Epithelial cell of esophagus (primary cell): ENCODE measurements at regions not wholly inside any gene's neighbourhood (a gene's known extent, or its start where the extent isn't known, plus 50 kb on each side); places are given as distances from the start of the nearest gene placed in this dataset.

Source experiments
- DNase-seq: peaks from one replicate; pipeline ENCODE4 v3.0.0; 2010; ENCODE audit warnings: low read depth
- H3K4me3 ChIP-seq: 2 replicates; pipeline ENCODE4 v1.5.1; 2011; ENCODE audit warnings: mild to moderate bottlenecking, low read length, control low read depth
- TF ChIP-seq, protein P1 (sequence below): IDR thresholded peaks from 2 replicates; pipeline ENCODE4 v1.5.1; 2011; ENCODE audit warnings: low read depth, mild to moderate bottlenecking, low read length, control low read depth, inconsistent platforms; ENCODE audit not compliant: insufficient read depth; ENCODE audit errors: missing control alignments

DNA sequence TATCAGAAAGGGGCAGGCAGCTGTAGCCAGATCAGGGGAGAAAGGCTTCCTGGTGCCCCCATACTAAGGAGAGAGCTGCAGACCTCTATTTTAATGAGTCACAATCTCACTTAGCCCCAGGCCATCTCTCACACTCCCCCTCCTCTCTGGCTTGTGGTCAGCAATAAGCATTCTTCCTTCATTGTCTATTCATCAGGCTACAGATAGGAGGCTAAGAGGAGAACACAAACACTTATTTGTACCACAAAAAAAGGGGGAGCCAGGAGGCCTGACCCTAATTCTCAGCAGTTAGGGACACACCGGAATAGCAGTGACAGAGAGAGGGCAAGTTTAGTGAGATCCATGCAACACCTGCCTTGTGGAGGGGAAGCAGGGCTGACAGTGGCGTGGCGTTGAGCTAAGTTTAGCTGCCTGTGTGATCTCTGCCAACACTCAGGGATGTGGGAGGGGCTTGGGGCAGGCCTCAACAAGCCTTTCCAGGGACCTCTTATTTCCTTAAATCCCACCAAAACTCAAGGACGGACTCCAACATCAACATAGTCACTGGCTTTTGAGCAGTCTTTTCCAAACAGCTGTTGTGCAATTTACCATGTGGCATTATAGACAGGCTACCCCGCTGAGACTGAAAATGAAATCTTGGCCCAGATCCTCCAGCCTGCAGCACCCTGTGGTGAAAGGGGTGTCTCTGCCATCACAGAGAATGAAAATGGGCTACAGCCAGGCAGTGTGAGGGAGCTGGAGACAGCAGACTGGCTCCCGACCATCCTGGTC lies 191.9 kb upstream of the TSC22D2 start:
- no peak overlapping the region for H3K4me3 ChIP-seq
- TF ChIP-seq, protein P1, sequence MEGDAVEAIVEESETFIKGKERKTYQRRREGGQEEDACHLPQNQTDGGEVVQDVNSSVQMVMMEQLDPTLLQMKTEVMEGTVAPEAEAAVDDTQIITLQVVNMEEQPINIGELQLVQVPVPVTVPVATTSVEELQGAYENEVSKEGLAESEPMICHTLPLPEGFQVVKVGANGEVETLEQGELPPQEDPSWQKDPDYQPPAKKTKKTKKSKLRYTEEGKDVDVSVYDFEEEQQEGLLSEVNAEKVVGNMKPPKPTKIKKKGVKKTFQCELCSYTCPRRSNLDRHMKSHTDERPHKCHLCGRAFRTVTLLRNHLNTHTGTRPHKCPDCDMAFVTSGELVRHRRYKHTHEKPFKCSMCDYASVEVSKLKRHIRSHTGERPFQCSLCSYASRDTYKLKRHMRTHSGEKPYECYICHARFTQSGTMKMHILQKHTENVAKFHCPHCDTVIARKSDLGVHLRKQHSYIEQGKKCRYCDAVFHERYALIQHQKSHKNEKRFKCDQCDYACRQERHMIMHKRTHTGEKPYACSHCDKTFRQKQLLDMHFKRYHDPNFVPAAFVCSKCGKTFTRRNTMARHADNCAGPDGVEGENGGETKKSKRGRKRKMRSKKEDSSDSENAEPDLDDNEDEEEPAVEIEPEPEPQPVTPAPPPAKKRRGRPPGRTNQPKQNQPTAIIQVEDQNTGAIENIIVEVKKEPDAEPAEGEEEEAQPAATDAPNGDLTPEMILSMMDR, result peak; percentile 12
- DNase-seq, result peak; percentile 49

DNA sequence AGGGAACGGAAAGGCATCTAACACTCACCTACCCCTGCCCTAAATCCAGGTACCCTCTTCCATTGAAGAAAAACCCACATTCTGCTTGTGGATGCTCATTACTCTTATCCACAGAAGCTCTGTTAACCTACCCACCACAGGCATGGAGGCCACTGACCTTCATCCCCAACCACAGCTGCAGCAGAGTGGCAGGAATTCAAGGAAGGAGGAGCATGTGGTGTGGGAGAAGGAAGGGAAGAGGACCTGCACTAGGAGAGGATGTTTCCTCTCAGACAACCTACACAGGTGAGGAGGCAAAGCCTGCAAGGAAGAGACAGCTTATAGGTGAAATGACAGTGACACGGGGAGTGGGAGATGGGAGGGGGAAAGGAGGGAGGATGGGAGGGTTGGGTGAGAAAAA lies 192.5 kb upstream of the TSC22D2 start:
- no peak overlapping the region for H3K4me3 ChIP-seq
- TF ChIP-seq, protein P1, result no peak
- no peak for DNase-seq

DNA sequence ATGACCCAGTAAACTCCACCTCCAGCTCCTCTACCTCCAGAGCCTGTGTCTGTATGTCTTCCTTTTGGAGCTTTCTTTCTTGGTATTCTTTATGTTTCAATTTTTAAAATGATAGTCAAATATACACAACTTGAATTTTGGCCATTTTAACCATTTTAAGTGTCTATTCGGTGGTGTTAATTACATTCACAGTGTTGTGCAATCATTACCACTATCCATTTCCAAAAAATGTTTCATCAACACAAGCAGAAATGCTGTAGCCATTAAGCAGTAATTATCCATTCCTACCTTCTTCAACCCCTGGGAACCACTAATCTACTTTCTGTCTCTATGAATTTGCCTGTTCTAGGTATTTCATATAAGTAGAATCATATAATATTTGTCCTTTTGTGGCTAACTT lies 194.5 kb upstream of the TSC22D2 start:
- DNase-seq, result no peak
- no peak overlapping the region for H3K4me3 ChIP-seq
- TF ChIP-seq, protein P1, result no peak

DNA sequence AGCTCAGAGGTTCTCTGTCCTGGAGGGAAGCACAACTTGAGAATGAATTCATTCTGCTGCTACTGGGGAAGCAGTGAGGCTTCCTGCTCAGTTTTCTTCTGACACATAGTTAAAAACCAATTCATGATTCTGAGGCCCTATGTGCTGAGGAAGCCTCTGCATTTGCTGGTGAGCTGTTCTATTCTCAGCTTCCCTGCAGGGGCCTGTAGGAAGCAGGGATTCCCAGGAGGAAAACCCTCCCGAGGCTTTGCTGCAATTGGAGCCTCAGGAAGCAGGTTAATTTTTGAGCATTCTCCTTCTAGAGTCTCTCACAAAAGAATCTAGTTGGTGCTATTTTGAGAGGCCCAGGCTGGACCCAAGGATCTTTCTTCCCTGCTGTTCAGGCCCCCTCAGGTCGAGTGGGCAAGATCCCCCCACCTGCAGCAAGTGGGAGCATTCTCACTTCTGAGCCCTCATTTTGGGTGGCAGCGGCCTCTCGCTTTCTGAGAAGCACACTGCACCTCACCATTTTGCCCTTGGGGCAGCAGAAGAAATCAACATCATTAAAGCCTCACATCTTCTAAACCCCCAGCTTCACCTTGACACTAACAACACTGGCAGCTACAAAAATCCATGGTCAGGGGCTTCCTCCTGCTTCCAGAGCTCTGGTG lies 197.5 kb upstream of the TSC22D2 start:
- TF ChIP-seq, protein P1, result no peak
- no peak overlapping the region for H3K4me3 ChIP-seq
- no peak for DNase-seq

DNA sequence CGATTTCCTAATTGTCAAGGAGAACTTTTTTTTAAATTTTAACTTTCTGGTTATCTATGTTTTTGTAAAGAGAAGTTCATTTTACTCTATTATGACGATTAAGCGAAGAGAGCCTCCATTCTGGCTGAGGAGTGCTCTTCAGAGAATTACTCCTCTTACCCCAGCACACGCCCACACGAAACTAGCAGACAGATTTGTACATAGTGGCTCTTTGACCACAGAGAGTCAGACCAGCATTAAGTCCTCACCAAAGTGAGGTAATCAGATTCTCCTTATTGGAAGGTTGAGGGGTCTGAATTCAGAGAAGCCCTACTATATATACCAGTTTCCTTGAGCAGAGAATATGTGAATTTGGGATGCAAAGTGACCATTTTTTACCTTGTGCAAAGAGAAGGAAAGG lies 204.8 kb upstream of the TSC22D2 start:
- DNase-seq, result no peak
- TF ChIP-seq, protein P1, result no peak
- H3K4me3 ChIP-seq, result no peak overlapping the region

DNA sequence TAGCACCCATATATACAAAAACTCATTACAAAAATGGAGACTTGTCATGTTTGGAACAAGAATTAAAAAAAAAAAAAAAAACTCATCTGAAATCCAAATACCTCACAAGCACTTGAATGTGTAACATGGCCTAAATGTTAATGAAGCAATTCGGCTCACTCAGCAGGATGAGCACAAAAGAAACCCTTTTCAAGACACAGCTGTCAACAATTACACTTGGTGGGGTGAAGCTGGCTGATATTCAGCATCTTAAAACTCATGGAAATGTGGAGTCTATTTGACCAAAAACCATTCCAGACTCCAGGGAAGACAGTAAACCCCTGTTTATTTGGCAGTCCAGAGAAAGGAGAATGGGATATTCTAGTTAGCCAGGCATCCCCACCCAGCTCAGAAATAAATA lies 205.4 kb upstream of the TSC22D2 start:
- TF ChIP-seq, protein P1, result no peak
- DNase-seq, result no peak
- no peak overlapping the region for H3K4me3 ChIP-seq
